GM12892 (cell line): ENCODE measurements at regions not wholly inside any gene's neighbourhood (a gene's known extent, or its start where the extent isn't known, plus 50 kb on each side); places are given as distances from the start of the nearest gene placed in this dataset.

Experiments
- POLR2A ChIP-seq: IDR thresholded peaks from 2 replicates; pipeline ENCODE4 v1.6.1; 2011; ENCODE audit warnings: low read depth, low read length, control low read depth
- POLR2AphosphoS5 ChIP-seq: IDR thresholded peaks from 2 replicates; pipeline ENCODE4 v1.6.1; 2011; ENCODE audit warnings: low read depth, low read length, control low read depth

- no peak for TF ChIP-seq POLR2AphosphoS5
- no peak for TF ChIP-seq POLR2A
Observed at GRCh38 chr15:39301589-39301999, 279.3 kb upstream of the THBS1 start.
